GM19467 (cell line): ENCODE measurements at regions not wholly inside any gene's neighbourhood (a gene's known extent, or its start where the extent isn't known, plus 50 kb on each side); places are given as distances from the start of the nearest gene placed in this dataset.
A peak's percentile ranks its signal among the peaks of the same experiment; 100 is the strongest.
"Not testable (repeated sequence)": the region's sequence is repeated elsewhere in the genome, so short reads cannot be mapped to it uniquely, and the experiment has no call there.

ENCODE experiments used
- ATAC-seq: cut with Tn5 transposase; IDR thresholded peaks from one replicate; pipeline ENCODE4 v1.9.1; 2021; ENCODE audit warnings: mild to moderate bottlenecking, moderate library complexity; ENCODE audit not compliant: unreplicated experiment

- ATAC-seq, result no peak
Measured at GRCh38 chr2:8508766-8509165, 173.1 kb upstream of the ID2 start.

- ATAC-seq, result no peak
Measured at GRCh38 chr2:8509621-8510020, 172.2 kb upstream of the ID2 start.

GRCh38 chr2:8510055-8510454, 171.8 kb upstream of the ID2 start:
- not testable (repeated sequence) for ATAC-seq

GRCh38 chr2:8510519-8510918, 171.3 kb upstream of the ID2 start:
- ATAC-seq, result no peak

GRCh38 chr2:8511868-8512612, 169.8 kb upstream of the ID2 start:
- no peak for ATAC-seq

GRCh38 chr2:8513601-8514273, 168.1 kb upstream of the ID2 start:
- ATAC-seq, result no peak

- ATAC-seq, result no peak
Measured at GRCh38 chr2:8514274-8514662, 167.6 kb upstream of the ID2 start.

GRCh38 chr2:8514796-8515758, 166.8 kb upstream of the ID2 start:
- peak; percentile 49 for ATAC-seq

- ATAC-seq, result peak; percentile 42
Measured at GRCh38 chr2:8515864-8516533, 165.9 kb upstream of the ID2 start.

GRCh38 chr2:8517850-8518498, 163.9 kb upstream of the ID2 start:
- ATAC-seq, result no peak

GRCh38 chr2:8518979-8519668, 162.7 kb upstream of the ID2 start:
- no peak for ATAC-seq

GRCh38 chr2:8520791-8521344, 161.0 kb upstream of the ID2 start:
- ATAC-seq, result no peak

GRCh38 chr2:8522687-8523086, 159.2 kb upstream of the ID2 start:
- no peak for ATAC-seq

- no peak for ATAC-seq
Measured at GRCh38 chr2:8524388-8524787, 157.5 kb upstream of the ID2 start.

- no peak for ATAC-seq
Measured at GRCh38 chr2:8524823-8525222, 157.0 kb upstream of the ID2 start.

GRCh38 chr2:8525236-8525581, 156.6 kb upstream of the ID2 start:
- ATAC-seq, result no peak

GRCh38 chr2:8525582-8526402, 156.1 kb upstream of the ID2 start:
- peak; percentile 57 for ATAC-seq

- no peak for ATAC-seq
Measured at GRCh38 chr2:8526403-8526696, 155.5 kb upstream of the ID2 start.

- ATAC-seq, result no peak
Measured at GRCh38 chr2:8527031-8527430, 154.8 kb upstream of the ID2 start.
